SU-DHL-6 (cell line): ENCODE measurements at regions not wholly inside any gene's neighbourhood (a gene's known extent, or its start where the extent isn't known, plus 50 kb on each side); places are given as distances from the start of the nearest gene placed in this dataset.

Experiments used
- H2AFZ ChIP-seq: fragments of 200-600 bp; sonication (generic); 2 replicates; pipeline ENCODE4 v1.6.1; 2014; ENCODE audit warnings: low read depth, mild to moderate bottlenecking, moderate library complexity, mixed read lengths, antibody characterized with exemption, low read length; ENCODE audit not compliant: severe bottlenecking
- H3F3A ChIP-seq: fragments of 200-600 bp; shearing (Covaris generic); 2 replicates; pipeline ENCODE4 v1.6.0; 2016; ENCODE audit warnings: antibody characterized with exemption, mild to moderate bottlenecking; ENCODE audit not compliant: insufficient read depth
- H3K27ac ChIP-seq: fragments of 200-600 bp; sonication (generic); 2 replicates; pipeline ENCODE4 v1.5.1; 2016; ENCODE audit warnings: low read depth, mild to moderate bottlenecking, low read length, moderate library complexity, mixed read lengths
- H3K27me3 ChIP-seq: fragments of 200-600 bp; sonication (generic), shearing (Covaris generic); 2 replicates; pipeline ENCODE4 v1.6.0; 2014; ENCODE audit warnings: mild to moderate bottlenecking, low read length
- H3K36me3 ChIP-seq: fragments of 200-600 bp; sonication (generic); 2 replicates; pipeline ENCODE4 v1.6.1; 2014; ENCODE audit warnings: mild to moderate bottlenecking, low read length, mixed read lengths
- H3K4me2 ChIP-seq: fragments of 300-600, 200-600 bp; shearing (Covaris generic), sonication (generic); 2 replicates; pipeline ENCODE4 v1.6.0; 2014; ENCODE audit warnings: low read length, low read depth, mild to moderate bottlenecking; ENCODE audit not compliant: poor library complexity, severe bottlenecking
- H3K4me3 ChIP-seq: fragments of 200-600 bp; sonication (generic); 2 replicates; pipeline ENCODE4 v1.5.1; 2014; ENCODE audit warnings: antibody characterized with exemption, low read length, mild to moderate bottlenecking, mixed read lengths; ENCODE audit not compliant: insufficient read depth, poor library complexity, severe bottlenecking
- H3K79me2 ChIP-seq: fragments of 200-600 bp; sonication (generic); 2 replicates; pipeline ENCODE4 v1.6.1; 2014; ENCODE audit warnings: mild to moderate bottlenecking, low read length, moderate library complexity; ENCODE audit not compliant: insufficient read depth
- H3K9ac ChIP-seq: fragments of 200-600 bp; sonication (generic); 2 replicates; pipeline ENCODE4 v1.7.0; 2014; ENCODE audit warnings: mild to moderate bottlenecking, low read length
- H3K9me2 ChIP-seq: fragments of 200-600 bp; sonication (generic); replicated peaks from 2 replicates; pipeline ENCODE4 v1.6.1; 2014; ENCODE audit warnings: low read length; ENCODE audit not compliant: insufficient read depth
- H3K9me3 ChIP-seq: fragments of 200-600 bp; sonication (generic); 2 replicates; pipeline ENCODE4 v1.6.1; 2014; ENCODE audit warnings: low read length, mixed read lengths; ENCODE audit not compliant: insufficient read depth
- H4K20me1 ChIP-seq: fragments of 200-600 bp; sonication (generic); 2 replicates; pipeline ENCODE4 v1.6.1; 2014; ENCODE audit warnings: low read depth, mild to moderate bottlenecking, antibody characterized with exemption, low read length, moderate library complexity, mixed read lengths
- EZH2phosphoT487 ChIP-seq: fragments of 200-600 bp; sonication (generic), shearing (Covaris generic); conservative IDR thresholded peaks from 2 replicates; pipeline ENCODE4 v1.6.1; 2018; ENCODE audit warnings: mild to moderate bottlenecking, antibody characterized with exemption, low read length, moderate library complexity, mixed read lengths
- TF ChIP-seq, protein P1 (sequence below): fragments of 200-600 bp; sonication (generic); IDR thresholded peaks from one replicate; pipeline ENCODE4 v1.5.1; 2017; ENCODE audit warnings: antibody characterized with exemption, mild to moderate bottlenecking, low read length, moderate library complexity; ENCODE audit not compliant: insufficient read depth, poor library complexity, severe bottlenecking

- no peaks in the 10 kb centered on the region for H3K9me3 ChIP-seq
- H3K9me2 ChIP-seq = no peaks in the 10 kb centered on the region
- no peaks in the 10 kb centered on the region for H3F3A ChIP-seq
- H3K27ac ChIP-seq = no peak overlapping the region
- H4K20me1 ChIP-seq = no peaks in the 10 kb centered on the region
- H3K4me3 ChIP-seq = no peak overlapping the region
- H2AFZ ChIP-seq = no peak overlapping the region
- H3K27me3 ChIP-seq = no peaks in the 10 kb centered on the region
- no peak overlapping the region for H3K9ac ChIP-seq
- no peak overlapping the region for H3K4me2 ChIP-seq
- H3K36me3 ChIP-seq = no peaks in the 10 kb centered on the region
- H3K79me2 ChIP-seq = no peaks in the 10 kb centered on the region
- TF ChIP-seq EZH2phosphoT487 = no peak
- TF ChIP-seq, protein P1, sequence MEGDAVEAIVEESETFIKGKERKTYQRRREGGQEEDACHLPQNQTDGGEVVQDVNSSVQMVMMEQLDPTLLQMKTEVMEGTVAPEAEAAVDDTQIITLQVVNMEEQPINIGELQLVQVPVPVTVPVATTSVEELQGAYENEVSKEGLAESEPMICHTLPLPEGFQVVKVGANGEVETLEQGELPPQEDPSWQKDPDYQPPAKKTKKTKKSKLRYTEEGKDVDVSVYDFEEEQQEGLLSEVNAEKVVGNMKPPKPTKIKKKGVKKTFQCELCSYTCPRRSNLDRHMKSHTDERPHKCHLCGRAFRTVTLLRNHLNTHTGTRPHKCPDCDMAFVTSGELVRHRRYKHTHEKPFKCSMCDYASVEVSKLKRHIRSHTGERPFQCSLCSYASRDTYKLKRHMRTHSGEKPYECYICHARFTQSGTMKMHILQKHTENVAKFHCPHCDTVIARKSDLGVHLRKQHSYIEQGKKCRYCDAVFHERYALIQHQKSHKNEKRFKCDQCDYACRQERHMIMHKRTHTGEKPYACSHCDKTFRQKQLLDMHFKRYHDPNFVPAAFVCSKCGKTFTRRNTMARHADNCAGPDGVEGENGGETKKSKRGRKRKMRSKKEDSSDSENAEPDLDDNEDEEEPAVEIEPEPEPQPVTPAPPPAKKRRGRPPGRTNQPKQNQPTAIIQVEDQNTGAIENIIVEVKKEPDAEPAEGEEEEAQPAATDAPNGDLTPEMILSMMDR = no peak
These were observed 107.9 kb upstream of the BMAL1 start for GRCh38 chr11:13169709-13170108.

- H3K9ac ChIP-seq = no peak overlapping the region
- no peak overlapping the region for H2AFZ ChIP-seq
- H3K27me3 ChIP-seq = no peaks in the 10 kb centered on the region
- no peaks in the 10 kb centered on the region for H3K79me2 ChIP-seq
- no peaks in the 10 kb centered on the region for H3K9me2 ChIP-seq
- no peaks in the 10 kb centered on the region for H3K9me3 ChIP-seq
- H3K4me2 ChIP-seq = no peak overlapping the region
- TF ChIP-seq EZH2phosphoT487 = no peak
- TF ChIP-seq, protein P1 = no peak
- no peak overlapping the region for H3K27ac ChIP-seq
- H3F3A ChIP-seq = no peaks in the 10 kb centered on the region
- H3K36me3 ChIP-seq = no peaks in the 10 kb centered on the region
- H3K4me3 ChIP-seq = no peak overlapping the region
- no peaks in the 10 kb centered on the region for H4K20me1 ChIP-seq
These were observed 103.5 kb upstream of the BMAL1 start for GRCh38 chr11:13174090-13174489.

GRCh38 chr11:13183094-13183825 lies 94.3 kb upstream of the BMAL1 start:
- no peak overlapping the region for H2AFZ ChIP-seq
- H3K4me2 ChIP-seq = no peak overlapping the region
- H3K27me3 ChIP-seq = no peaks in the 10 kb centered on the region
- no peaks in the 10 kb centered on the region for H3K79me2 ChIP-seq
- no peaks in the 10 kb centered on the region for H3K9me3 ChIP-seq
- no peak overlapping the region for H3K9ac ChIP-seq
- H3K36me3 ChIP-seq = no peaks in the 10 kb centered on the region
- H3F3A ChIP-seq = no peaks in the 10 kb centered on the region
- H3K4me3 ChIP-seq = no peak overlapping the region
- H4K20me1 ChIP-seq = no peaks in the 10 kb centered on the region
- H3K9me2 ChIP-seq = no peaks in the 10 kb centered on the region
- TF ChIP-seq, protein P1 = peak; percentile 29
- TF ChIP-seq EZH2phosphoT487 = no peak
- H3K27ac ChIP-seq = no peak overlapping the region
